HPDE6-E6E7 (cell line): ENCODE measurements at regions not wholly inside any gene's neighbourhood (a gene's known extent, or its start where the extent isn't known, plus 50 kb on each side); places are given as distances from the start of the nearest gene placed in this dataset.
"Not testable (repeated sequence)": the region's sequence is repeated elsewhere in the genome, so short reads cannot be mapped to it uniquely, and the experiment has no call there.

Source experiments
- DNase-seq: peaks from one replicate; pipeline ENCODE4 v3.0.0; 2011; ENCODE audit warnings: missing footprints; ENCODE audit errors: extremely low spot score

- no peak for DNase-seq
Observed at GRCh38 chr15:91414124-91414523, 314.1 kb downstream of the SV2B start.

- not testable (repeated sequence) for DNase-seq
Observed at GRCh38 chr15:91415258-91415657, 315.2 kb downstream of the SV2B start.

- no peak for DNase-seq
Observed at GRCh38 chr15:91420689-91421088, 320.6 kb downstream of the SV2B start.

GRCh38 chr15:91422797-91423196 is 322.7 kb downstream of the SV2B start:
- DNase-seq = no peak

- DNase-seq = no peak
Observed at GRCh38 chr15:91424001-91424400, 323.9 kb downstream of the SV2B start.

GRCh38 chr15:91426412-91426811 is 326.4 kb downstream of the SV2B start:
- DNase-seq = peak; percentile 26

GRCh38 chr15:91429973-91430372 is 329.9 kb downstream of the SV2B start:
- no peak for DNase-seq

GRCh38 chr15:91431041-91431715 is 331.1 kb downstream of the SV2B start:
- DNase-seq = no peak

- DNase-seq = no peak
Observed at GRCh38 chr15:91435113-91435512, 335.1 kb downstream of the SV2B start.

- no peak for DNase-seq
Observed at GRCh38 chr15:91444656-91445055, 344.6 kb downstream of the SV2B start.

GRCh38 chr15:91445695-91446228 is 345.7 kb downstream of the SV2B start:
- DNase-seq = no peak

GRCh38 chr15:91447991-91448644 is 348.1 kb downstream of the SV2B start:
- no peak for DNase-seq

GRCh38 chr15:91453376-91453775 is 353.3 kb downstream of the SV2B start:
- DNase-seq = not testable (repeated sequence)

- peak; percentile 23 for DNase-seq
Observed at GRCh38 chr15:91456251-91456718, 356.2 kb downstream of the SV2B start.

- no peak for DNase-seq
Observed at GRCh38 chr15:91456921-91457320, 356.9 kb downstream of the SV2B start.

GRCh38 chr15:91461377-91461776 is 361.3 kb downstream of the SV2B start:
- DNase-seq = no peak

- DNase-seq = no peak
Observed at GRCh38 chr15:91465086-91465485, 365.0 kb downstream of the SV2B start.

- DNase-seq = no peak
Observed at GRCh38 chr15:91465696-91466095, 365.6 kb downstream of the SV2B start.

GRCh38 chr15:91468871-91469580 is 369.0 kb downstream of the SV2B start:
- no peak for DNase-seq

- no peak for DNase-seq
Observed at GRCh38 chr15:91469632-91470567, 369.8 kb downstream of the SV2B start.

- DNase-seq = no peak
Observed at GRCh38 chr15:91471468-91471867, 371.4 kb downstream of the SV2B start.
